Fibroblast of lung (primary cell): ENCODE measurements at regions not wholly inside any gene's neighbourhood (a gene's known extent, or its start where the extent isn't known, plus 50 kb on each side); places are given as distances from the start of the nearest gene placed in this dataset.

ENCODE experiments used
- DNase-seq, 2 donors: peaks; one replicate each; pipeline versions ENCODE4 v3.0.0 to v3.0.0-alpha.2; 2010; ENCODE audit warnings: low read depth in 2 of 2
- H2AFZ ChIP-seq: 2 replicates; pipeline ENCODE4 v1.5.1; 2012; ENCODE audit warnings: low read length, control low read depth, inconsistent platforms
- H3K27ac ChIP-seq: 2 replicates; pipeline ENCODE4 v1.5.1; 2011; ENCODE audit warnings: low read length, control low read depth; ENCODE audit not compliant: insufficient read depth
- H3K27me3 ChIP-seq: 2 replicates; pipeline ENCODE4 v1.5.1; 2011; ENCODE audit warnings: mild to moderate bottlenecking, low read length; ENCODE audit not compliant: control insufficient read depth, insufficient read depth
- H3K36me3 ChIP-seq: 2 replicates; pipeline ENCODE4 v1.5.1; 2011; ENCODE audit warnings: low read length; ENCODE audit not compliant: control insufficient read depth, insufficient read depth
- H3K4me1 ChIP-seq: 2 replicates; pipeline ENCODE4 v1.5.1; 2011; ENCODE audit warnings: low read length; ENCODE audit not compliant: control insufficient read depth, insufficient read depth; ENCODE audit errors: extremely low read depth
- H3K4me2 ChIP-seq: 2 replicates; pipeline ENCODE4 v1.5.1; 2011; ENCODE audit warnings: low read length, control low read depth; ENCODE audit not compliant: insufficient read depth; ENCODE audit errors: extremely low read depth
- H3K4me3 ChIP-seq, 4 experiments: fragments of 200-600 bp in 1 of 4; sonication (generic) in 1 of 4; replicated peaks in 1 of 4; 2 replicates each; pipeline ENCODE4 v1.5.1; 2011 to 2016; ENCODE audit warnings: low read length in 4 of 4, low read depth in 3 of 4, mild to moderate bottlenecking in 3 of 4, control low read depth in 2 of 4, inconsistent platforms in 1 of 4, mixed read lengths in 1 of 4; ENCODE audit not compliant: insufficient read depth in 1 of 4; ENCODE audit errors: control extremely low read depth in 1 of 4
- H3K79me2 ChIP-seq: 2 replicates; pipeline ENCODE4 v1.5.1; 2012; ENCODE audit warnings: mild to moderate bottlenecking, low read length, inconsistent platforms; ENCODE audit not compliant: control insufficient read depth, insufficient read depth
- H3K9ac ChIP-seq: 2 replicates; pipeline ENCODE4 v1.5.1; 2011; ENCODE audit warnings: mild to moderate bottlenecking, low read length, control low read depth; ENCODE audit not compliant: insufficient read depth
- H3K9me3 ChIP-seq: 2 replicates; pipeline ENCODE4 v1.5.1; 2012; ENCODE audit warnings: low read depth, low read length; ENCODE audit not compliant: control insufficient read depth, insufficient read depth
- H4K20me1 ChIP-seq: 2 replicates; pipeline ENCODE4 v1.5.1; 2011; ENCODE audit warnings: low read length; ENCODE audit not compliant: control insufficient read depth, insufficient read depth; ENCODE audit errors: extremely low read depth
- CTCF ChIP-seq, 2 donors: IDR thresholded peaks in 1 of 2; conservative IDR thresholded peaks in 1 of 2; 1 replicate in 1 of 2; 2 replicates in 1 of 2; pipeline ENCODE4 v1.5.1; 2011 to 2012; ENCODE audit warnings: low read length in 2 of 2, control low read depth in 1 of 2, inconsistent platforms in 1 of 2, low read depth in 1 of 2, mild to moderate bottlenecking in 1 of 2
- EZH2 ChIP-seq: IDR thresholded peaks from 2 replicates; pipeline ENCODE4 v1.5.1; 2012; ENCODE audit warnings: low read length, control low read depth, mild to moderate bottlenecking; ENCODE audit errors: missing control alignments

GRCh38 chr2:66717218-66717905 is 282.4 kb downstream of the MEIS1 start:
- no peak for TF ChIP-seq EZH2
- no peak for TF ChIP-seq CTCF (conservative IDR thresholded peaks at IDR 0.05 in 1 of 2, IDR thresholded peaks at IDR 0.05 in 1 of 2; ENCODE audit: low read depth in 1 of 2, low read length in 2 of 2)
- Histone ChIP-seq H3K4me1 (no peaks in the 10 kb centered on the region), H3K9ac (no peak overlapping the region), H3K4me2 (no peak overlapping the region), H4K20me1 (no peaks in the 10 kb centered on the region), H3K79me2 (no peaks in the 10 kb centered on the region), H3K27ac (no peak overlapping the region), H2AFZ (no peak overlapping the region), H3K4me3 (no peak overlapping the region), H3K27me3 (no peaks in the 10 kb centered on the region), H3K36me3 (no peaks in the 10 kb centered on the region), H3K9me3 (no peaks in the 10 kb centered on the region)
- DNase-seq = peak; percentile 24 to 26

GRCh38 chr2:66717973-66718372 is 283.0 kb downstream of the MEIS1 start:
- Histone ChIP-seq H3K36me3 (no peaks in the 10 kb centered on the region), H2AFZ (no peak overlapping the region), H3K9ac (no peak overlapping the region), H3K4me1 (no peaks in the 10 kb centered on the region), H3K4me2 (no peak overlapping the region), H3K4me3 (no peak overlapping the region), H4K20me1 (no peaks in the 10 kb centered on the region), H3K27ac (no peak overlapping the region), H3K27me3 (no peaks in the 10 kb centered on the region), H3K79me2 (no peaks in the 10 kb centered on the region), H3K9me3 (no peaks in the 10 kb centered on the region)
- TF ChIP-seq CTCF (conservative IDR thresholded peaks at IDR 0.05 in 1 of 2, IDR thresholded peaks at IDR 0.05 in 1 of 2; ENCODE audit: low read depth in 1 of 2, low read length in 2 of 2) = no peak
- no peak for TF ChIP-seq EZH2
- DNase-seq = no peak

- no peak overlapping the region for H3K4me3 ChIP-seq
- H3K27ac ChIP-seq = no peak overlapping the region
- no peaks in the 10 kb centered on the region for H3K9me3 ChIP-seq
- H3K4me2 ChIP-seq = no peak overlapping the region
- no peaks in the 10 kb centered on the region for H3K36me3 ChIP-seq
- TF ChIP-seq EZH2 = no peak
- TF ChIP-seq CTCF (conservative IDR thresholded peaks at IDR 0.05 in 1 of 2, IDR thresholded peaks at IDR 0.05 in 1 of 2; ENCODE audit: low read depth in 1 of 2, low read length in 2 of 2) = no peak
- H2AFZ ChIP-seq = no peak overlapping the region
- H3K79me2 ChIP-seq = no peaks in the 10 kb centered on the region
- H3K9ac ChIP-seq = no peak overlapping the region
- H3K27me3 ChIP-seq = no peaks in the 10 kb centered on the region
- no peaks in the 10 kb centered on the region for H3K4me1 ChIP-seq
- peak in 1 of 2 donors; percentile 9 for DNase-seq
- no peaks in the 10 kb centered on the region for H4K20me1 ChIP-seq
Measured at GRCh38 chr2:66721776-66722175, 286.9 kb downstream of the MEIS1 start.
